BE2C (cell line): ENCODE measurements at regions not wholly inside any gene's neighbourhood (a gene's known extent, or its start where the extent isn't known, plus 50 kb on each side); places are given as distances from the start of the nearest gene placed in this dataset.

ENCODE experiments used
- DNase-seq: peaks from one replicate; pipeline ENCODE4 v3.0.0-alpha.2; 2020
- H3K27me3 ChIP-seq: fragments of 250-450 bp; sonication (Bioruptor Pico); 2 replicates; pipeline ENCODE4 v1.5.1; 2020; ENCODE audit warnings: mild to moderate bottlenecking
- H3K36me3 ChIP-seq: fragments of 250-450 bp; sonication (Bioruptor Pico); 2 replicates; pipeline ENCODE4 v1.5.1; 2020; ENCODE audit warnings: mild to moderate bottlenecking
- H3K4me1 ChIP-seq: fragments of 250-450 bp; sonication (Bioruptor Pico); 2 replicates; pipeline ENCODE4 v1.5.1; 2020
- H3K4me3 ChIP-seq: 2 replicates; pipeline ENCODE4 v1.5.1; 2011; ENCODE audit warnings: low read depth, low read length
- H3K9me3 ChIP-seq: fragments of 250-450 bp; sonication (Bioruptor Pico); 2 replicates; pipeline ENCODE4 v1.5.1; 2020
- CTCF ChIP-seq: IDR thresholded peaks from 2 replicates; pipeline ENCODE4 v1.5.1; 2012; ENCODE audit warnings: mild to moderate bottlenecking, low read depth, low read length

GRCh38 chr10:84654671-84655070, 326.3 kb downstream of the CCSER2 start:
- no peaks in the 10 kb centered on the region for H3K27me3 ChIP-seq
- no peaks in the 10 kb centered on the region for H3K4me1 ChIP-seq
- H3K36me3 ChIP-seq: no peaks in the 10 kb centered on the region
- no peak for TF ChIP-seq CTCF
- DNase-seq: no peak
- H3K9me3 ChIP-seq: no peaks in the 10 kb centered on the region
- H3K4me3 ChIP-seq: no peak overlapping the region

- Histone ChIP-seq H3K36me3 (no peaks in the 10 kb centered on the region), H3K27me3 (no peaks in the 10 kb centered on the region), H3K9me3 (no peaks in the 10 kb centered on the region), H3K4me1 (no peaks in the 10 kb centered on the region), H3K4me3 (no peak overlapping the region)
- TF ChIP-seq CTCF: no peak
- DNase-seq: no peak
Observed at GRCh38 chr10:84659027-84659426, 330.6 kb downstream of the CCSER2 start.

- H3K36me3 ChIP-seq: no peaks in the 10 kb centered on the region
- DNase-seq: no peak
- H3K4me1 ChIP-seq: no peaks in the 10 kb centered on the region
- no peaks in the 10 kb centered on the region for H3K9me3 ChIP-seq
- no peak overlapping the region for H3K4me3 ChIP-seq
- no peak for TF ChIP-seq CTCF
- no peaks in the 10 kb centered on the region for H3K27me3 ChIP-seq
Observed at GRCh38 chr10:84659497-84660439, 331.4 kb downstream of the CCSER2 start.

- H3K27me3 ChIP-seq: no peaks in the 10 kb centered on the region
- no peaks in the 10 kb centered on the region for H3K4me1 ChIP-seq
- H3K36me3 ChIP-seq: no peaks in the 10 kb centered on the region
- no peak for DNase-seq
- no peak overlapping the region for H3K4me3 ChIP-seq
- no peaks in the 10 kb centered on the region for H3K9me3 ChIP-seq
- TF ChIP-seq CTCF: no peak
Observed at GRCh38 chr10:84660450-84661159, 332.2 kb downstream of the CCSER2 start.

- TF ChIP-seq CTCF: no peak
- no peaks in the 10 kb centered on the region for H3K4me1 ChIP-seq
- no peak overlapping the region for H3K4me3 ChIP-seq
- H3K27me3 ChIP-seq: no peaks in the 10 kb centered on the region
- H3K36me3 ChIP-seq: no peaks in the 10 kb centered on the region
- no peak for DNase-seq
- H3K9me3 ChIP-seq: no peaks in the 10 kb centered on the region
Observed at GRCh38 chr10:84665211-84665610, 336.8 kb downstream of the CCSER2 start.
